ENCODE measurements at regions not wholly inside any gene's neighbourhood (a gene's known extent, or its start where the extent isn't known, plus 50 kb on each side); places are given as distances from the start of the nearest gene placed in this dataset.
A peak's percentile ranks its signal among the peaks of the same experiment; 100 is the strongest.

DNA sequence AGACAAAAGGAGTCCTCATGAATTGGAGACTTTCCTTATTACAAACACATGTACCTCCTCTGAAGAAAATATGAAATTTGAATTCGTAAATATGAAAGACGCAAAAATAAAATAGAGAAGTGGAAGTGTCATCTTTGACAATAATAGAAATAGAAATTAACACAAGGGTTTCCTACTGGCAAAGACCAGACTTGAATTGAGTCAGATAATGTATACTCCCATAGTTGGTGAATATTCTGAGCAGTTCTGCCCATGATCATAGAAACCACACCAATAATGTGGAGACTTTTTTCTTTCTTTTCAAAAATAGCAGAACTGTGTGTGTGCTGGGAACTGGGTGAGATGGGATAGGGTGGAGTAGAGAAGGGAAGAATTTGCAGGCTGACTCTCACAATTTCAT, 277.7 kb upstream of the TET2 start:
- no peak overlapping the region for H3K4me3 Mint-ChIP-seq
- DNase-seq (ENCODE audit: extremely low spot score, unreplicated experiment), result no peak
- no peaks in the 10 kb centered on the region for H3K4me1 Mint-ChIP-seq (ENCODE audit: unreplicated experiment)
- H3K27ac Mint-ChIP-seq, result no peak overlapping the region
- no peaks in the 10 kb centered on the region for H3K36me3 Mint-ChIP-seq
- TF ChIP-seq, protein P1, sequence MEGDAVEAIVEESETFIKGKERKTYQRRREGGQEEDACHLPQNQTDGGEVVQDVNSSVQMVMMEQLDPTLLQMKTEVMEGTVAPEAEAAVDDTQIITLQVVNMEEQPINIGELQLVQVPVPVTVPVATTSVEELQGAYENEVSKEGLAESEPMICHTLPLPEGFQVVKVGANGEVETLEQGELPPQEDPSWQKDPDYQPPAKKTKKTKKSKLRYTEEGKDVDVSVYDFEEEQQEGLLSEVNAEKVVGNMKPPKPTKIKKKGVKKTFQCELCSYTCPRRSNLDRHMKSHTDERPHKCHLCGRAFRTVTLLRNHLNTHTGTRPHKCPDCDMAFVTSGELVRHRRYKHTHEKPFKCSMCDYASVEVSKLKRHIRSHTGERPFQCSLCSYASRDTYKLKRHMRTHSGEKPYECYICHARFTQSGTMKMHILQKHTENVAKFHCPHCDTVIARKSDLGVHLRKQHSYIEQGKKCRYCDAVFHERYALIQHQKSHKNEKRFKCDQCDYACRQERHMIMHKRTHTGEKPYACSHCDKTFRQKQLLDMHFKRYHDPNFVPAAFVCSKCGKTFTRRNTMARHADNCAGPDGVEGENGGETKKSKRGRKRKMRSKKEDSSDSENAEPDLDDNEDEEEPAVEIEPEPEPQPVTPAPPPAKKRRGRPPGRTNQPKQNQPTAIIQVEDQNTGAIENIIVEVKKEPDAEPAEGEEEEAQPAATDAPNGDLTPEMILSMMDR (conservative IDR thresholded peaks at IDR 0.05), result no peak
- no peaks in the 10 kb centered on the region for H3K9me3 Mint-ChIP-seq
- no peaks in the 10 kb centered on the region for H3K27me3 Mint-ChIP-seq

DNA sequence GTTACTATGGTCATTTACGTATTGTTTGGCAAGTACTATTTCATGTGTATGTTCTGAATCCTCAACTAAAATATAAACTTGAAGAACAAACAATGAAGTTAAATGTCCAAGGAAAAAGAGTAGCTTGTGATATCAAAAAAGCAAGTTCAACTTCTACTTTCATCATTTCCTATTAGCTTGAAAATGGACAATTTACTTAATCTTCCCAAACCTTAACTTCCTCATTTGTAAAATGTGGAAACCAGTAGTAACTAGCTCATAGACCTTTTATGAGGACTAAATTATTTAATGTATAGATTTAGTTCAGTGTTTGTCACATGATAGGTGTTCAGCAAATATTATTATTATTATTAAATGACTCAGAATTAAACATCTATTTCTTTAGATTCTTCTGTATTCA, 276.8 kb upstream of the TET2 start:
- TF ChIP-seq, protein P1 (conservative IDR thresholded peaks at IDR 0.05), result no peak
- no peak overlapping the region for H3K27ac Mint-ChIP-seq
- no peaks in the 10 kb centered on the region for H3K27me3 Mint-ChIP-seq
- H3K36me3 Mint-ChIP-seq, result no peaks in the 10 kb centered on the region
- no peak for DNase-seq (ENCODE audit: extremely low spot score, unreplicated experiment)
- H3K9me3 Mint-ChIP-seq, result no peaks in the 10 kb centered on the region
- H3K4me1 Mint-ChIP-seq (ENCODE audit: unreplicated experiment), result no peaks in the 10 kb centered on the region
- H3K4me3 Mint-ChIP-seq, result no peak overlapping the region

DNA sequence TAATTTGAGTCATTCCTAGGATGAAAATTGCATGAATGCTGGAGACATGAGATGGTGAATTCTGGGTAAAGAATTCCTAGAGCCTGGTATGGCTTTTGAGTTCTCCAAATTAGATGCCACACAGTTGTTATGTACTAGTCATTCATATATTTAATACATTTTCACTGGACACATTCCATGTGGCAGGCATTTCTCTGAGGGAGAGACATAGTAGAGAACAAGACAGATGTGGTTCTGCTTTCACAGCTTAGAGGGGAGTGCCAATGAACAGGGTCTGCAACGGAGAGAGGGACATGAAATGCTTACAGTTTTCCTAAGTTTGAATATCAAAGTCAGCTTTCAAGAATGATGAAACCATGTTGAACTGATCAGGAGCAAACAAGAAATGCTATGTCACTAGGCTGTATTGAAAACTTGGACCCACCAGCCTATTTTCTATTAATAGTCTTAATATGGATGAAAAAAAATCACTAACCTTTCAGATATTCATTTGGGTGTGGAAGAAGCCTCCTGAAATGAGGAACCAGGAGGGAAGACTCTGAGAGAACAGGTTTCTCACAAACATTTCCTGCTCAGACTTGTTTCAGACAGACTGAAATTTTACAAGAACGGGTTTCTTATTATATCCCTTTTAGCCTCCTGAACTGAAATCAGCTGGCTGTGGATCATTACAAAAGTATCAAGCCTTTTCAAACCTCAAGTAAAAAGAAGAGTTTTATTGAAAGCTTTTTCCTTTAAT, 276.0 kb upstream of the TET2 start:
- peak overlapping the region; percentile 12 for H3K4me3 Mint-ChIP-seq
- no peaks in the 10 kb centered on the region for H3K9me3 Mint-ChIP-seq
- H3K4me1 Mint-ChIP-seq (ENCODE audit: unreplicated experiment), result no peaks in the 10 kb centered on the region
- no peaks in the 10 kb centered on the region for H3K27me3 Mint-ChIP-seq
- no peaks in the 10 kb centered on the region for H3K36me3 Mint-ChIP-seq
- DNase-seq (ENCODE audit: extremely low spot score, unreplicated experiment), result no peak
- TF ChIP-seq, protein P1 (conservative IDR thresholded peaks at IDR 0.05), result no peak
- peak overlapping the region; percentile 55 for H3K27ac Mint-ChIP-seq

DNA sequence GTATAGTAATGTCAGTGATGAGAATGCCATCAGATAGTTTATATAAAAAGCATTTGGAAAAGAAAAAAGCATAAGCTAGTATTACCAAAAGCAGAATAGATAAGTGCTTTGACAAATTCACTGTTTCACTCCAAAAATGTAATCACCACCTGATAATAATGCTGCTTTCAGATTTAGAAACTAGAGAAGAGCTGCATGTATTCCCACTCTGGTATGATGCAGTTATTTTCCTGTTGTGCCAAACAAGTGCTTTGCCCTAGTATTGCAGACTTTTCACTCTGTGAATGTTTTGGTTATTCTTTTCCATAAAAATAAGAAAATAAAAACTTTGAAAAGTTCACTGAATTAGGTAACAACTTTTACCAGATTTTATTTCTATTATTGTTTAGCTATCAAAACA, 267.7 kb upstream of the TET2 start:
- no peak overlapping the region for H3K27ac Mint-ChIP-seq
- H3K4me1 Mint-ChIP-seq (ENCODE audit: unreplicated experiment), result peaks cover 4% of the 10 kb centered on the region
- DNase-seq (ENCODE audit: extremely low spot score, unreplicated experiment), result no peak
- no peak overlapping the region for H3K4me3 Mint-ChIP-seq
- H3K27me3 Mint-ChIP-seq, result no peaks in the 10 kb centered on the region
- TF ChIP-seq, protein P1 (conservative IDR thresholded peaks at IDR 0.05), result no peak
- H3K36me3 Mint-ChIP-seq, result no peaks in the 10 kb centered on the region
- H3K9me3 Mint-ChIP-seq, result no peaks in the 10 kb centered on the region

DNA sequence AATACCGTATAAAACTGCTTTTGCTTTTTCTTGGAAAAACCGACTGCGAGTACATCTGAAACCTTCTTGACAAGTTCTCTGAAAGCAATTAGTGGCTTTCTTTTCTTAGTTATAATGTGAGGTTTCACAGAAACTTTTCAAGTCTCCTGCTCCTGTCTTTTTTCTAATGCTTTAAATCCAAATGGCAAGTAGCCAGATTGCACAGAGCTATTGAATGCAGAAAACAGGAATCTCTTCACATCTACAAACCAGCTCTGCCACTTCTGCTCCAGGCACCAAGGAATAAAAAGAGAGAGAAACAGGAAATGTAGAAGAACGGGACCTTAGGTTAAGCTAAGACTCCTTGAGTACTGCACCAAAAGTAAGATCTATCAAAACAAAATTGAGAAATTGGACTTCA, 267.3 kb upstream of the TET2 start:
- H3K4me1 Mint-ChIP-seq (ENCODE audit: unreplicated experiment), result peaks cover 4% of the 10 kb centered on the region
- H3K27me3 Mint-ChIP-seq, result no peaks in the 10 kb centered on the region
- no peak for DNase-seq (ENCODE audit: extremely low spot score, unreplicated experiment)
- H3K9me3 Mint-ChIP-seq, result no peaks in the 10 kb centered on the region
- H3K36me3 Mint-ChIP-seq, result no peaks in the 10 kb centered on the region
- no peak overlapping the region for H3K4me3 Mint-ChIP-seq
- peak overlapping the region; percentile 28 for H3K27ac Mint-ChIP-seq
- TF ChIP-seq, protein P1 (conservative IDR thresholded peaks at IDR 0.05), result no peak
